GM12878 (cell line): ENCODE measurements at regions not wholly inside any gene's neighbourhood (a gene's known extent, or its start where the extent isn't known, plus 50 kb on each side); places are given as distances from the start of the nearest gene placed in this dataset.

Source experiments
- ATAC-seq: fragments of 200-7000 bp; cut with Tn5 transposase; 3 replicates; pipeline ENCODE4 v1.9.1; 2020; ENCODE audit warnings: mild to moderate bottlenecking, moderate library complexity
- BruUV-seq: library from RNA; stranded (reverse); fragments of 400-500 nt; replicated peaks from 2 replicates; lab custom pipeline; 2021; lab: Mats Ljungman, UMichigan
- CTCF ChIA-PET: fragments of 300-600 bp; sonication (Branson Sonifier 250); formaldehyde crosslinking; extraction: SDS; loops from one replicate; lab custom pipeline; 2021; ENCODE audit warnings: inconsistent platforms; lab: Yijun Ruan, JAX
- POLR2A ChIA-PET: fragments of 350-600 bp; formaldehyde crosslinking; extraction: SDS; loops from one replicate; lab custom pipeline; 2021; ENCODE audit warnings: inconsistent platforms; lab: Charles Lee
- RAD21 ChIA-PET: fragments of 300-600 bp; sonication (Branson Sonifier 250); formaldehyde crosslinking; loops from one replicate; lab custom pipeline; 2023; ENCODE audit warnings: antibody characterized with exemption; ENCODE audit not compliant: unreplicated experiment; lab: Charles Lee
- SMC1A ChIA-PET: fragments of 300-600 bp; sonication (Branson Sonifier 250); formaldehyde crosslinking; loops from one replicate; lab custom pipeline; 2023; ENCODE audit not compliant: unreplicated experiment, uncharacterized antibody; lab: Charles Lee
- DNase-seq: peaks from one replicate; pipeline ENCODE4 v3.0.0-alpha.2; 2011; ENCODE audit warnings: low read depth, low spot score
- FAIRE-seq: peaks from 3 replicates; lab custom pipeline; 2011; peaks lifted over from hg19 to GRCh38; lab: Jason Lieb, UNC
- H2AFZ ChIP-seq: 2 replicates; pipeline ENCODE4 v1.6.0; 2011; ENCODE audit warnings: low read depth, low read length, control low read depth; ENCODE audit not compliant: control insufficient read depth
- H3K27ac ChIP-seq: 2 replicates; pipeline ENCODE4 v1.5.1; 2011; ENCODE audit warnings: control low read depth; ENCODE audit not compliant: control insufficient read depth, insufficient read depth
- H3K27me3 ChIP-seq, 2 experiments: replicated peaks in 1 of 2; 2 replicates each; pipeline versions ENCODE4 v1.6.0 to v1.6.1; 2011; ENCODE audit warnings: low read length in 1 of 2; ENCODE audit not compliant: control insufficient read depth in 2 of 2, insufficient read depth in 2 of 2
- H3K36me3 ChIP-seq, 2 experiments: 2 replicates each; pipeline ENCODE4 v1.5.1; 2011; ENCODE audit warnings: low read length in 1 of 2; ENCODE audit not compliant: control insufficient read depth in 2 of 2, insufficient read depth in 2 of 2
- H3K4me1 ChIP-seq: 2 replicates; pipeline ENCODE4 v1.6.1; 2011; ENCODE audit warnings: mild to moderate bottlenecking, low read length, moderate library complexity, mixed read lengths; ENCODE audit not compliant: control insufficient read depth, insufficient read depth
- H3K4me2 ChIP-seq: 2 replicates; pipeline ENCODE4 v1.6.0; 2011; ENCODE audit warnings: control low read depth; ENCODE audit not compliant: control insufficient read depth, insufficient read depth
- H3K4me3 ChIP-seq: fragments of 200-600 bp; sonication (generic); 2 replicates; pipeline ENCODE4 v1.5.1; 2016
- H3K79me2 ChIP-seq: 2 replicates; pipeline ENCODE4 v1.6.0; 2011; ENCODE audit warnings: low read length; ENCODE audit not compliant: control insufficient read depth, insufficient read depth
- H3K9ac ChIP-seq: 2 replicates; pipeline ENCODE4 v1.8.0; 2011; ENCODE audit warnings: low read length, control low read depth, mixed read lengths; ENCODE audit not compliant: control insufficient read depth, insufficient read depth
- H3K9me3 ChIP-seq: replicated peaks from 3 replicates; pipeline ENCODE4 v1.5.1; 2011; ENCODE audit warnings: mild to moderate bottlenecking, low read length; ENCODE audit not compliant: control insufficient read depth, insufficient read depth
- H4K20me1 ChIP-seq: 2 replicates; pipeline ENCODE4 v1.6.0; 2011; ENCODE audit not compliant: control insufficient read depth, insufficient read depth
- IKZF2 ChIP-seq, 2 experiments: fragments of 450-650 bp; IDR thresholded peaks; 2 replicates each; pipeline ENCODE4 v1.6.1; 2017; ENCODE audit warnings: mild to moderate bottlenecking in 2 of 2, moderate library complexity in 2 of 2
- MEF2A ChIP-seq: IDR thresholded peaks from 2 replicates; pipeline ENCODE4 v1.6.1; 2011; ENCODE audit warnings: low read depth, mild to moderate bottlenecking, low read length, moderate library complexity; ENCODE audit not compliant: insufficient read depth
- POU2F2 ChIP-seq: IDR thresholded peaks from 3 replicates; pipeline ENCODE4 v1.6.1; 2011; ENCODE audit warnings: low read depth, mild to moderate bottlenecking, low read length, borderline replicate concordance
- RCOR1 ChIP-seq: conservative IDR thresholded peaks from 2 replicates; pipeline ENCODE4 v1.6.1; 2012; ENCODE audit warnings: low read depth, low read length, improper control_type of control experiment
- USF1 ChIP-seq: IDR thresholded peaks from 2 replicates; pipeline ENCODE4 v1.6.1; 2011; ENCODE audit warnings: borderline replicate concordance, low read depth, mild to moderate bottlenecking, moderate library complexity, mixed read lengths, low read length; ENCODE audit not compliant: insufficient read depth; ENCODE audit errors: extremely low read length
- ZBTB40 ChIP-seq: fragments of 450-650 bp; IDR thresholded peaks from 2 replicates; pipeline ENCODE4 v1.6.1; 2016; ENCODE audit warnings: mild to moderate bottlenecking, moderate library complexity, borderline replicate concordance
- ZNF217 ChIP-seq: fragments of 450-650 bp; IDR thresholded peaks from 2 replicates; pipeline ENCODE4 v1.6.1; 2017; ENCODE audit warnings: antibody characterized with exemption, mild to moderate bottlenecking
- WGBS: methylation state at CpG from one replicate; pipeline ENCODE4 v1.1.6; 2016; ENCODE audit warnings: low lambda C conversion rate; ENCODE audit not compliant: insufficient replicate concordance, insufficient coverage; ENCODE audit errors: missing lambda C conversion rate; 5-methylcytosine and 5-hydroxymethylcytosine counted together
- in situ Hi-C: fragments of 300-500 bp; cut with MboI; formaldehyde crosslinking; loops from 9 replicates; pipeline ENCODE4 v1.14.3; 2018; ENCODE audit warnings: mixed read lengths
- intact Hi-C: fragments of 100-400 bp; cut with micrococcal nuclease; formaldehyde crosslinking; loops from one replicate; pipeline ENCODE4 v1.14.2; 2022; ENCODE audit not compliant: unreplicated experiment
- TF ChIP-seq, protein P1 (sequence below): IDR thresholded peaks from 2 replicates; pipeline ENCODE4 v1.6.1; 2011; ENCODE audit warnings: mild to moderate bottlenecking, low read depth, low read length, moderate library complexity; ENCODE audit not compliant: insufficient replicate concordance

- TF ChIP-seq POU2F2 (no peak), IKZF2 (IDR thresholded peaks at IDR 0.05) (no peak), RCOR1 (no peak), USF1 (no peak)
- TF ChIP-seq, protein P1, sequence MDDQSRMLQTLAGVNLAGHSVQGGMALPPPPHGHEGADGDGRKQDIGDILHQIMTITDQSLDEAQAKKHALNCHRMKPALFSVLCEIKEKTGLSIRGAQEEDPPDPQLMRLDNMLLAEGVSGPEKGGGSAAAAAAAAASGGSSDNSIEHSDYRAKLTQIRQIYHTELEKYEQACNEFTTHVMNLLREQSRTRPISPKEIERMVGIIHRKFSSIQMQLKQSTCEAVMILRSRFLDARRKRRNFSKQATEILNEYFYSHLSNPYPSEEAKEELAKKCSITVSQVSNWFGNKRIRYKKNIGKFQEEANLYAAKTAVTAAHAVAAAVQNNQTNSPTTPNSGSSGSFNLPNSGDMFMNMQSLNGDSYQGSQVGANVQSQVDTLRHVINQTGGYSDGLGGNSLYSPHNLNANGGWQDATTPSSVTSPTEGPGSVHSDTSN, result no peak
Observed at GRCh38 chr2:128435576-128436478, 117.2 kb upstream of the HS6ST1 start (continued).

DNA sequence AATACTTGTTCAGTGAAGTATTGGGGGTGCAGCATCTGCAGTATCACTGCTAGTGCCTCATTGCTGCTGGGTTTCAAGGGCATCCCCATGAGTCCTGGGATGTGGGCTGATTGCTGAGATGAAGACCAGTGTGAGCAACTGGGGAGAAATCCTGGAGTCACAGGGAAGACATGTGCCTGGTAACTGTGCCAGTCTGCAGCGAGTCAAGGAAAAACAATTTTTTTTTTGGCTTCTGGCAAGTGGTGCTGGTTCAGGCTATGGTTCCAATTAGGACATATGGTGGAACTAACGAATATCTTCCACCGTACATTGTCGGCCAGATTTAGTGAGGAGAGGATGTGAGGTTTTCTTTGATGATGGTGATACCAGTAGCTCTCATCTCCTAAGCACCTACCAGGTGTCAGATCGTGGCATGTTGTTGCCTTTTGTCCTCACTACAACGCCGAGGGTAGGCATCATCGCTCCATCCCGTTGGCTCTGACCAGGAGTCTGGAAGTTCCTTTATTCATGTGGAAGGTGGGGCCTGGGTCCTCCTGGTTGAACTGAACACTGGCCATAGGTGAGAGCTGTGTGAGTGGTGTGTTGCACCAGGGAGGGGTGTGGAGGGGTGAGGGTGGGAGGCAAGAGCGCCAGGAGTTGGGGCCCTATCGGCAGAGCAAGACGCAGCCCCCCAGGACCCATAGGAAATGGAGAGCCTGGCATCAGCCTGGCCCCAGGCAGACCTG lies 118.0 kb upstream of the HS6ST1 start:
- Histone ChIP-seq H3K4me2 (no peak overlapping the region), H2AFZ (no peak overlapping the region), H3K27ac (no peak overlapping the region), H3K4me3 (no peak overlapping the region), H3K9ac (no peak overlapping the region), H3K9me3 (no peaks in the 10 kb centered on the region), H3K36me3 (no peaks in the 10 kb centered on the region), H3K79me2 (no peaks in the 10 kb centered on the region), H3K27me3 (no peaks in the 10 kb centered on the region), H4K20me1 (no peaks in the 10 kb centered on the region)
- RAD21 ChIA-PET, result no interaction called here
- POLR2A ChIA-PET, result no interaction called here
- in situ Hi-C loops (no loop called here), intact Hi-C loops (no loop called here)
- ATAC-seq, result no peak
- WGBS, result 63% methylated on average over 12 of the region's 12 CpGs
- DNase-seq, result no peak
- no peak for TF ChIP-seq ZNF217
- TF ChIP-seq ZBTB40, result no peak
- TF ChIP-seq MEF2A, result no peak
- TF ChIP-seq, all 136 proteins: peak for 0
- H3K4me1 ChIP-seq, result no peaks in the 10 kb centered on the region
- FAIRE-seq, result no peak
- CTCF ChIA-PET, result no interaction called here
- BruUV-seq, result no TSS peak
- SMC1A ChIA-PET, result no interaction called here
